ENCODE measurements at regions not wholly inside any gene's neighbourhood (a gene's known extent, or its start where the extent isn't known, plus 50 kb on each side); places are given as distances from the start of the nearest gene placed in this dataset.
"Not testable (repeated sequence)": the region's sequence is repeated elsewhere in the genome, so short reads cannot be mapped to it uniquely, and the experiment has no call there.

DNA sequence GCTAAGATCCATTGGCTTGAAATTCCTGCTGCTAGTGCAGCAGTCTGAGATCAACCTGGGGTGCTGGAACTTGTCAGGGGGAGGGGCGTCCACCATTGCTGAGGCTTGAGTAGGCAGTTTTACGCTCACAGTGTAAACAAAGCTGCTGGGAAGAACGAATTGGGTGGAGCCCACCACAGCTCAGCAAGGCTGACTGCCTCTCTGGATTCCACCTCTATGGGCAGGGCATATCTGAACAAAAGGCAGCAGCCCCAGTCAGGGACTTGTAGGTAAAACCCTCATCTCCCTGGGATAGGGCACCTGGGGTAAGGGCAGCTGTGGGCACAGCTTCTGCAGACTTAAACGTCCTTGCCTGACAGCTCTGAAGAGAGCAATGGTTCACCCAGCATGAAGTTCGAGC lies 191.7 kb downstream of the ALG10B start:
- H3K27me3 ChIP-seq (ENCODE audit: control insufficient read depth, insufficient read depth, low read length) = no peaks in the 10 kb centered on the region
- H3K36me3 ChIP-seq (ENCODE audit: control insufficient read depth, insufficient read depth, low read length) = no peaks in the 10 kb centered on the region
- WGBS (ENCODE audit: insufficient coverage) = 52% methylated on average over 5 of the region's 5 CpGs
- no peak overlapping the region for H3K4me3 ChIP-seq (ENCODE audit: low read length)
- peaks cover 2% of the 10 kb centered on the region for H3K9me3 ChIP-seq (replicated peaks; ENCODE audit: control insufficient read depth, low read depth, low read length)
- H3K27ac ChIP-seq (ENCODE audit: low read length) = no peak overlapping the region
- no peaks in the 10 kb centered on the region for H3K4me1 ChIP-seq (ENCODE audit: control insufficient read depth, insufficient read depth, low read length)
- DNase-seq = no peak

DNA sequence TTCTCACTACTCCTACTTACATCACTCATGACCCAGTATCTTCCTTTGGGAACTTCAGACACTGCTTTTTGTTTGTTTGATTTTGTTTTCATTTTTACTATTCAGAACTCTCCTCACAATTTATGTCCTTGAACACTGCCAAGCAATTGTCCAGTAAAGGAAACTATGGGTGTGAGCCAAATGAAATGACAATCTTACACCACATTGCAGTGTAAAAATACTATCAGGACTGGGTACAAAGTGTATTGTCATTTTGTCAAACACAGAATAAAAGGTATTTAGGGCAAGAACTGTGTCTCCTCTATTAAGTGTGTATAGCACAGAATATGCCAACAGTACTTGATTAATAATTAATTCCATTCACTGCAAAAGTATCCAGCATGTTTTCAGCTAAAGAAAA lies 199.3 kb downstream of the ALG10B start:
- no peaks in the 10 kb centered on the region for H3K4me1 ChIP-seq (ENCODE audit: control insufficient read depth, insufficient read depth, low read length)
- no peaks in the 10 kb centered on the region for H3K27me3 ChIP-seq (ENCODE audit: control insufficient read depth, insufficient read depth, low read length)
- no peak overlapping the region for H3K27ac ChIP-seq (ENCODE audit: low read length)
- DNase-seq = peak; percentile 27
- no peaks in the 10 kb centered on the region for H3K9me3 ChIP-seq (replicated peaks; ENCODE audit: control insufficient read depth, low read depth, low read length)
- no peak overlapping the region for H3K4me3 ChIP-seq (ENCODE audit: low read length)
- H3K36me3 ChIP-seq (ENCODE audit: control insufficient read depth, insufficient read depth, low read length) = no peaks in the 10 kb centered on the region

DNA sequence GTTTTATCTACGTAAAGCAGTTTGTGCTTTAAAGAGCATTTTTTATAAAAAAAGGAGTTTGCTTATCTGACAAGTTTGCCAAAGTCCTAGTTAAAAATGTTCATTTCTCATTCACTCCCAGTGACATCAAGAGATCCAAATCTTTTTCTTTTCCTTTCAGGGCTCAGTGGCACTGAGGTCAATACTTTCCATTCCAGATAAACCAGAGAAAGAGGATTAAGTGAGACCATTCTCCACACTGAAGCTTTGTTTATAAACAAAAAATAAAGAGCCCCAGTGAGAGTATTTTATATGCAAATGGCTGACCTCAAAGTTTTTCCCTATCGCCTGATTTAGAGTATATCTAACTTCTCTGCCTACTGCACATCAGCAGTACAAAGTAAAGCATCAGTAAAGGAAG lies 199.8 kb downstream of the ALG10B start:
- no peaks in the 10 kb centered on the region for H3K27me3 ChIP-seq (ENCODE audit: control insufficient read depth, insufficient read depth, low read length)
- H3K4me1 ChIP-seq (ENCODE audit: control insufficient read depth, insufficient read depth, low read length) = no peaks in the 10 kb centered on the region
- DNase-seq = peak; percentile 8
- no peaks in the 10 kb centered on the region for H3K9me3 ChIP-seq (replicated peaks; ENCODE audit: control insufficient read depth, low read depth, low read length)
- WGBS (ENCODE audit: insufficient coverage) = no CpG with 5 or more reads among the region's 2 CpGs
- no peak overlapping the region for H3K4me3 ChIP-seq (ENCODE audit: low read length)
- H3K36me3 ChIP-seq (ENCODE audit: control insufficient read depth, insufficient read depth, low read length) = no peaks in the 10 kb centered on the region
- H3K27ac ChIP-seq (ENCODE audit: low read length) = no peak overlapping the region

- H3K4me1 ChIP-seq (ENCODE audit: control insufficient read depth, insufficient read depth, low read length) = no peaks in the 10 kb centered on the region
- no peak for DNase-seq
Measured at GRCh38 chr12:38523920-38524319, 207.3 kb downstream of the ALG10B start.

GRCh38 chr12:38527631-38528030 lies 211.1 kb downstream of the ALG10B start:
- Histone ChIP-seq H3K27me3 (ENCODE audit: control insufficient read depth, insufficient read depth, low read length) (no peaks in the 10 kb centered on the region), H3K4me3 (ENCODE audit: low read length) (no peak overlapping the region), H3K9me3 (replicated peaks; ENCODE audit: control insufficient read depth, low read depth, low read length) (no peaks in the 10 kb centered on the region), H3K27ac (ENCODE audit: low read length) (no peak overlapping the region), H3K4me1 (ENCODE audit: control insufficient read depth, insufficient read depth, low read length) (no peaks in the 10 kb centered on the region), H3K36me3 (ENCODE audit: control insufficient read depth, insufficient read depth, low read length) (no peaks in the 10 kb centered on the region)
- DNase-seq = no peak
- WGBS (ENCODE audit: insufficient coverage) = no CpG with 5 or more reads among the region's 4 CpGs

More at GRCh38 chr12:38523920-38524319, 207.3 kb downstream of the ALG10B start:
- H3K9me3 ChIP-seq (replicated peaks; ENCODE audit: control insufficient read depth, low read depth, low read length) = no peaks in the 10 kb centered on the region
- no peaks in the 10 kb centered on the region for H3K27me3 ChIP-seq (ENCODE audit: control insufficient read depth, insufficient read depth, low read length)
- H3K27ac ChIP-seq (ENCODE audit: low read length) = no peak overlapping the region
- H3K4me3 ChIP-seq (ENCODE audit: low read length) = no peak overlapping the region
- no peaks in the 10 kb centered on the region for H3K36me3 ChIP-seq (ENCODE audit: control insufficient read depth, insufficient read depth, low read length)

GRCh38 chr12:38528527-38528926 lies 212.0 kb downstream of the ALG10B start:
- H3K27me3 ChIP-seq (ENCODE audit: control insufficient read depth, insufficient read depth, low read length) = no peaks in the 10 kb centered on the region
- H3K4me1 ChIP-seq (ENCODE audit: control insufficient read depth, insufficient read depth, low read length) = no peaks in the 10 kb centered on the region
- no peaks in the 10 kb centered on the region for H3K36me3 ChIP-seq (ENCODE audit: control insufficient read depth, insufficient read depth, low read length)
- H3K9me3 ChIP-seq (replicated peaks; ENCODE audit: control insufficient read depth, low read depth, low read length) = no peaks in the 10 kb centered on the region
- no peak for DNase-seq
- H3K27ac ChIP-seq (ENCODE audit: low read length) = no peak overlapping the region
- WGBS (ENCODE audit: insufficient coverage) = no CpG with 5 or more reads among the region's 1 CpG
- no peak overlapping the region for H3K4me3 ChIP-seq (ENCODE audit: low read length)

- not testable (repeated sequence) for H3K27ac ChIP-seq (ENCODE audit: low read length)
Measured at GRCh38 chr12:38529281-38529680, 212.7 kb downstream of the ALG10B start.

GRCh38 chr12:38538319-38538718 lies 221.7 kb downstream of the ALG10B start:
- Histone ChIP-seq H3K36me3 (ENCODE audit: control insufficient read depth, insufficient read depth, low read length) (no peaks in the 10 kb centered on the region), H3K9me3 (replicated peaks; ENCODE audit: control insufficient read depth, low read depth, low read length) (no peaks in the 10 kb centered on the region), H3K4me3 (ENCODE audit: low read length) (no peak overlapping the region), H3K4me1 (ENCODE audit: control insufficient read depth, insufficient read depth, low read length) (no peaks in the 10 kb centered on the region), H3K27ac (ENCODE audit: low read length) (no peak overlapping the region), H3K27me3 (ENCODE audit: control insufficient read depth, insufficient read depth, low read length) (no peaks in the 10 kb centered on the region)
- WGBS (ENCODE audit: insufficient coverage) = 74% methylated on average over 4 of the region's 4 CpGs
- DNase-seq = no peak

More at GRCh38 chr12:38529281-38529680, 212.7 kb downstream of the ALG10B start:
- not testable (repeated sequence) for DNase-seq; H3K9me3 ChIP-seq (replicated peaks; ENCODE audit: control insufficient read depth, low read depth, low read length); H3K36me3 ChIP-seq (ENCODE audit: control insufficient read depth, insufficient read depth, low read length); H3K27me3 ChIP-seq (ENCODE audit: control insufficient read depth, insufficient read depth, low read length); H3K4me3 ChIP-seq (ENCODE audit: low read length); H3K4me1 ChIP-seq (ENCODE audit: control insufficient read depth, insufficient read depth, low read length)
- WGBS (ENCODE audit: insufficient coverage) = no CpG with 5 or more reads among the region's 3 CpGs

- H3K27me3 ChIP-seq (ENCODE audit: control insufficient read depth, insufficient read depth, low read length) = no peaks in the 10 kb centered on the region
- DNase-seq = no peak
- WGBS (ENCODE audit: insufficient coverage) = no CpG with 5 or more reads among the region's 1 CpG
- no peaks in the 10 kb centered on the region for H3K4me1 ChIP-seq (ENCODE audit: control insufficient read depth, insufficient read depth, low read length)
- H3K4me3 ChIP-seq (ENCODE audit: low read length) = no peak overlapping the region
- no peaks in the 10 kb centered on the region for H3K36me3 ChIP-seq (ENCODE audit: control insufficient read depth, insufficient read depth, low read length)
- no peaks in the 10 kb centered on the region for H3K9me3 ChIP-seq (replicated peaks; ENCODE audit: control insufficient read depth, low read depth, low read length)
- H3K27ac ChIP-seq (ENCODE audit: low read length) = no peak overlapping the region
Measured at GRCh38 chr12:38540156-38540555, 223.6 kb downstream of the ALG10B start.

DNA sequence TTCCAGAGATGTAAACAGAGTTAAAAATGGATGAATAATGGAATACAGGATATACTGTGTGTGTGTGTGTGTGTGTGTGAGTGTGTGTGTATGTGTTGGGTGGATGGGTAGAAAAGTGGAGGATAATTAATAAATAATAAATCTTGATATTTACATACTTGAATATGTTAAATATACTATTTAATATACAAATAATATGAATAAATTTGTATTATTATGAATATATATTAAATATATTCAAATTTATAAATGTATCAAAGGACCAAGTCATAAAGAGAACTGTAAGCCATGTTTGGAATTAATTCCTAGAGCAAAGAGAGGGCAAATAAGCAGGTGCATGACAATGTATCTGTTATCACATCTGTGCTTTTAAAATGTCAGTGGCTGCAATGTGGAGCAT lies 225.3 kb downstream of the ALG10B start:
- Histone ChIP-seq H3K27ac (ENCODE audit: low read length) (no peak overlapping the region), H3K4me1 (ENCODE audit: control insufficient read depth, insufficient read depth, low read length) (no peaks in the 10 kb centered on the region), H3K27me3 (ENCODE audit: control insufficient read depth, insufficient read depth, low read length) (no peaks in the 10 kb centered on the region), H3K36me3 (ENCODE audit: control insufficient read depth, insufficient read depth, low read length) (no peaks in the 10 kb centered on the region), H3K9me3 (replicated peaks; ENCODE audit: control insufficient read depth, low read depth, low read length) (no peaks in the 10 kb centered on the region), H3K4me3 (ENCODE audit: low read length) (no peak overlapping the region)
- DNase-seq = no peak

DNA sequence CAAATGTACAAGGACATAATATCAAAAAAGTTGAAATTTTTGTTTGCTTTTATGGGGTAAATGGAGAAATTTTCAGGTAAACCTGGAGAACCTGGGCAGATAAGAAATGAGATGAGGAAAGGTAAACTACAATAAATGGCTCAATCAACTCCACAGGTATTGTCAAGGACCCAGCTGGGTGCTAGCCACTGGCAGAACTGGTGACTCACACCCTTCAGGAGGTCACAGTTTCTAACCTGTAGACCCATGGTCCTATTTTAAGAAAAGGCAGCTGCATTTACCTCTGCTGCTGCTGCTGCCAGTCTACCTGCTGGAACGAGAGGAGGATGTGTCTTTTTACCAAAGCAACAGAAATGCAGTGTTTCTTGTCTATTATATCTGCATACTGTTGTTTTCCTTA lies 226.6 kb downstream of the ALG10B start:
- H3K36me3 ChIP-seq (ENCODE audit: control insufficient read depth, insufficient read depth, low read length) = no peaks in the 10 kb centered on the region
- WGBS (ENCODE audit: insufficient coverage) = no CpG with 5 or more reads among the region's 1 CpG

More for the DNA sequence above, 226.6 kb downstream of the ALG10B start:
- Histone ChIP-seq H3K4me1 (ENCODE audit: control insufficient read depth, insufficient read depth, low read length) (no peaks in the 10 kb centered on the region), H3K4me3 (ENCODE audit: low read length) (no peak overlapping the region), H3K27me3 (ENCODE audit: control insufficient read depth, insufficient read depth, low read length) (no peaks in the 10 kb centered on the region), H3K27ac (ENCODE audit: low read length) (no peak overlapping the region), H3K9me3 (replicated peaks; ENCODE audit: control insufficient read depth, low read depth, low read length) (no peaks in the 10 kb centered on the region)
- DNase-seq = no peak

Measured in muscle of leg (tissue), 3 donors.